ENCODE measurements at regions not wholly inside any gene's neighbourhood (a gene's known extent, or its start where the extent isn't known, plus 50 kb on each side); places are given as distances from the start of the nearest gene placed in this dataset.

DNA sequence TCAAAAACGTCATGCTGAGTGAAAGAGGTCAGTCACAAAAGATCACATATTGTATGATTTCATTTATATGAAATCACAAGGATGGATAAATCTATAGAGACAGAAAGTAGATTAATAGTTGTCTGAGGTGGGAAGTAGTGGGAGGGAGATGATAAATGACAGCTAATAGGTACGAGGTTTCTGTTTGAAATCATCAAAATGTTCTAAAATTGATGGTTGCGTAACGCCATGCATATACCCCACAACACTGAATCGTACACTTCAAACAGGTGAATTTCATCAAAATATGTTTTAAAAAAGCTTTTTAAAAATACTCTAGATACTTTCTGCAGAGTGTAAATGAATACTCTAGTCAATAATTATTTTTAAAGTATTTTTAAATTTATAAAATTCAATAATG lies 303.0 kb upstream of the STAC start:
- TF ChIP-seq, protein P1, sequence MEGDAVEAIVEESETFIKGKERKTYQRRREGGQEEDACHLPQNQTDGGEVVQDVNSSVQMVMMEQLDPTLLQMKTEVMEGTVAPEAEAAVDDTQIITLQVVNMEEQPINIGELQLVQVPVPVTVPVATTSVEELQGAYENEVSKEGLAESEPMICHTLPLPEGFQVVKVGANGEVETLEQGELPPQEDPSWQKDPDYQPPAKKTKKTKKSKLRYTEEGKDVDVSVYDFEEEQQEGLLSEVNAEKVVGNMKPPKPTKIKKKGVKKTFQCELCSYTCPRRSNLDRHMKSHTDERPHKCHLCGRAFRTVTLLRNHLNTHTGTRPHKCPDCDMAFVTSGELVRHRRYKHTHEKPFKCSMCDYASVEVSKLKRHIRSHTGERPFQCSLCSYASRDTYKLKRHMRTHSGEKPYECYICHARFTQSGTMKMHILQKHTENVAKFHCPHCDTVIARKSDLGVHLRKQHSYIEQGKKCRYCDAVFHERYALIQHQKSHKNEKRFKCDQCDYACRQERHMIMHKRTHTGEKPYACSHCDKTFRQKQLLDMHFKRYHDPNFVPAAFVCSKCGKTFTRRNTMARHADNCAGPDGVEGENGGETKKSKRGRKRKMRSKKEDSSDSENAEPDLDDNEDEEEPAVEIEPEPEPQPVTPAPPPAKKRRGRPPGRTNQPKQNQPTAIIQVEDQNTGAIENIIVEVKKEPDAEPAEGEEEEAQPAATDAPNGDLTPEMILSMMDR (IDR thresholded peaks at IDR 0.05; ENCODE audit: extremely low read depth in 1 of 2, insufficient read depth in 1 of 2, low read depth in 1 of 2, low read length in 2 of 2) = no peak
- TF ChIP-seq POLR2AphosphoS5 (IDR thresholded peaks at IDR 0.05; ENCODE audit: insufficient read depth, low read depth, low read length) = no peak
- TF ChIP-seq POLR2A (IDR thresholded peaks at IDR 0.05; ENCODE audit: low read depth, low read length) = no peak
- TF ChIP-seq EZH2 (IDR thresholded peaks at IDR 0.05; ENCODE audit: borderline replicate concordance, low read depth, low read length, severe bottlenecking) = no peak
- no peak for TF ChIP-seq GATA2 (IDR thresholded peaks at IDR 0.05; ENCODE audit: insufficient read depth, insufficient read length, low read depth, low read length)
- TF ChIP-seq, protein P2, sequence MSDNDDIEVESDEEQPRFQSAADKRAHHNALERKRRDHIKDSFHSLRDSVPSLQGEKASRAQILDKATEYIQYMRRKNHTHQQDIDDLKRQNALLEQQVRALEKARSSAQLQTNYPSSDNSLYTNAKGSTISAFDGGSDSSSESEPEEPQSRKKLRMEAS (IDR thresholded peaks at IDR 0.05; ENCODE audit: insufficient read depth, insufficient read length) = no peak
- TF ChIP-seq FOS (IDR thresholded peaks at IDR 0.05; ENCODE audit: borderline replicate concordance, insufficient read depth, low read length) = no peak
